Sigmoid colon (tissue), 4 donors: ENCODE measurements at regions not wholly inside any gene's neighbourhood (a gene's known extent, or its start where the extent isn't known, plus 50 kb on each side); places are given as distances from the start of the nearest gene placed in this dataset.

Source experiments
- CTCF ChIP-seq, 4 experiments: fragments of 450-650 bp in 3 of 4; fragments of 200-600 bp in 1 of 4; IDR thresholded peaks; one replicate each; pipeline ENCODE4 v1.5.1; 2016 to 2019; ENCODE audit warnings: antibody characterized with exemption in 4 of 4, mild to moderate bottlenecking in 3 of 4, moderate library complexity in 2 of 4
- POLR2AphosphoS5 ChIP-seq, 4 donors: sonication (generic); formaldehyde crosslinking; IDR thresholded peaks; one replicate each; pipeline ENCODE4 v1.6.1; 2017; ENCODE audit warnings: antibody characterized with exemption in 4 of 4

GRCh38 chr13:34756572-34756971 lies 185.5 kb upstream of the NBEA start:
- no peak for TF ChIP-seq CTCF (IDR thresholded peaks at IDR 0.05)
- no peak for TF ChIP-seq POLR2AphosphoS5 (IDR thresholded peaks at IDR 0.05)
